HepG2 (cell line): ENCODE measurements at regions not wholly inside any gene's neighbourhood (a gene's known extent, or its start where the extent isn't known, plus 50 kb on each side); places are given as distances from the start of the nearest gene placed in this dataset.

ENCODE experiments used
- EED ChIP-seq: sonication (generic); formaldehyde crosslinking; IDR thresholded peaks from 2 replicates; pipeline ENCODE4 v1.5.0; 2020; ENCODE audit warnings: mild to moderate bottlenecking, missing genetic modification reagents
- GATAD1 ChIP-seq: IDR thresholded peaks from 2 replicates; pipeline ENCODE4 v1.6.1; 2016; ENCODE audit warnings: missing genetic modification reagents, missing compliant biosample characterization
- HBP1 ChIP-seq: IDR thresholded peaks from 2 replicates; pipeline ENCODE4 v1.6.1; 2016; ENCODE audit warnings: low read depth, control low read depth
- HNRNPL ChIP-seq: fragments of 200-400 bp; formaldehyde crosslinking; IDR thresholded peaks from 2 replicates; pipeline ENCODE4 v1.6.1; 2017; ENCODE audit warnings: mild to moderate bottlenecking, low read depth, low read length
- JUNB ChIP-seq: sonication (generic); formaldehyde crosslinking; IDR thresholded peaks from 2 replicates; pipeline ENCODE4 v1.8.0; 2022; ENCODE audit warnings: missing genetic modification reagents, mild to moderate bottlenecking, borderline replicate concordance
- MXI1 ChIP-seq: IDR thresholded peaks from 3 replicates; pipeline ENCODE4 v1.6.1; 2012; ENCODE audit warnings: low read depth, low read length, inconsistent platforms, borderline replicate concordance
- PRMT3 ChIP-seq: sonication (generic); formaldehyde crosslinking; IDR thresholded peaks from 2 replicates; pipeline ENCODE4 v1.8.1; 2022; ENCODE audit warnings: low read depth, mild to moderate bottlenecking, moderate library complexity, missing genetic modification reagents, borderline replicate concordance
- PRPF4 ChIP-seq: fragments of 200-400 bp; formaldehyde crosslinking; IDR thresholded peaks from 2 replicates; pipeline ENCODE4 v1.6.1; 2016; ENCODE audit warnings: low read length, low read depth; ENCODE audit not compliant: poor library complexity, severe bottlenecking
- RBM22 ChIP-seq: fragments of 200-400 bp; formaldehyde crosslinking; optimal IDR thresholded peaks from 2 replicates; pipeline ENCODE3; 2017; ENCODE audit warnings: mild to moderate bottlenecking, low read length, moderate library complexity
- REPIN1 ChIP-seq: sonication (generic); formaldehyde crosslinking; IDR thresholded peaks from 2 replicates; pipeline ENCODE4 v1.8.0; 2022; ENCODE audit warnings: missing genetic modification reagents, low read depth, mild to moderate bottlenecking, borderline replicate concordance
- SATB2 ChIP-seq: sonication (generic); formaldehyde crosslinking; IDR thresholded peaks from 2 replicates; pipeline ENCODE4 v1.5.0; 2020; ENCODE audit warnings: missing genetic modification reagents
- TSC22D2 ChIP-seq: sonication (generic); formaldehyde crosslinking; IDR thresholded peaks from 2 replicates; pipeline ENCODE4 v1.5.1; 2020; ENCODE audit warnings: missing genetic modification reagents, mild to moderate bottlenecking, borderline replicate concordance
- ZFX ChIP-seq: sonication (generic); formaldehyde crosslinking; IDR thresholded peaks from 2 replicates; pipeline ENCODE4 v1.4.0; 2020; ENCODE audit warnings: mild to moderate bottlenecking, low read depth, missing genetic modification reagents, moderate library complexity
- ZHX2 ChIP-seq, 2 experiments: sonication (generic) in 1 of 2; formaldehyde crosslinking in 1 of 2; IDR thresholded peaks; 2 replicates each; pipeline versions ENCODE4 v1.6.1 to v1.9.0; 2014 to 2022; ENCODE audit warnings: antibody characterized with exemption in 1 of 2, borderline replicate concordance in 1 of 2, inconsistent platforms in 1 of 2, low read depth in 1 of 2, missing genetic modification reagents in 1 of 2
- ZNF12 ChIP-seq: sonication (generic); formaldehyde crosslinking; IDR thresholded peaks from 2 replicates; pipeline ENCODE4 v1.5.0; 2020; ENCODE audit warnings: missing genetic modification reagents
- ZNF263 ChIP-seq: sonication (generic); formaldehyde crosslinking; IDR thresholded peaks from 2 replicates; pipeline ENCODE4 v1.4.0; 2020; ENCODE audit warnings: missing genetic modification reagents
- ZNF567 ChIP-seq: sonication (generic); formaldehyde crosslinking; IDR thresholded peaks from 2 replicates; pipeline ENCODE4 v1.8.1; 2023; ENCODE audit warnings: mild to moderate bottlenecking, missing genetic modification reagents, borderline replicate concordance
- ZNF720 ChIP-seq: sonication (generic); formaldehyde crosslinking; IDR thresholded peaks from 2 replicates; pipeline ENCODE4 v1.4.0; 2020; ENCODE audit warnings: missing genetic modification reagents
- ZNF775 ChIP-seq: sonication (generic); formaldehyde crosslinking; IDR thresholded peaks from 2 replicates; pipeline ENCODE4 v1.4.0; 2020; ENCODE audit warnings: missing genetic modification reagents, mild to moderate bottlenecking, moderate library complexity, borderline replicate concordance
- TF ChIP-seq, protein P1 (sequence below): sonication (generic); formaldehyde crosslinking; IDR thresholded peaks from 2 replicates; pipeline ENCODE4 v1.4.0; 2020; ENCODE audit warnings: mild to moderate bottlenecking, missing genetic modification reagents

DNA sequence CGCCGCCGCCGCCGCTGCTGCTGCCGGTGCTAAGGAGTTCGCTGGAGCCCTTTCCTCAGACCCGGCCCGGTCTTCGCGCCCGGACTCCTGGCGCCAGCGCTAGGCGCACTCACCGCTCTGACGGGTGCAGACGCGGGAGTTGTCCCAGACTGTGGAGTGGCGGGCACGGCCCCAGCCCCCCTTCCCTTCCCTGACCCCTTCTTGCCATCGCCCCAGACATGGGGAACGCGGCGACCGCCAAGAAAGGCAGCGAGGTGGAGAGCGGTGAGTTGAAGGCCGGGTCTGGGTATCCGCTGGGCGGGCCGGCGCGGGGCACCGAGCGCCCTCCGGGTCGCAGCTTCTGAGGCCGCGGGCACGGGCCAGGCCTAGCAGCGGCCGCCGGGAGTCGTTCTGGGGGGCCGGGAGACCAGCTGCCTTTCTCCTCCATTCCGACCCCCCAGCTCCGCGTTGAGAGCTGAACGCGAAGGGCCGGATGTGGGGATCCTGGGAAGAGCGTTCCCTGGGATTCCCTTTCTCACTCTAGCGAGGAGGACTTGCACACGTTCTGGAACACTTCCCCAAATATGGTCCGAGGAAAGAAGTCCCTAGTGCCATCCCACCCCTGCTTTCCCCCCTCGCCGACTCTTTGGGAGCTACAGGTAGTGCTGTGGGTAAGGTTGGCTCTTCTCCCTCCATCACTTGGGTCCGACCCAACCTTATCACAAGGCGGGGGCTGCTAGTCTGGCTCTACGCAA is 65.8 kb upstream of the PRKACB start (continued):
- TF ChIP-seq EED (CRISPR knock-in tag) (0 out of 2 replicates have a peak, but pooled peaks have one; percentile 21), REPIN1 (CRISPR knock-in tag) (no peak), PRPF4 (no peak), ZNF12 (no peak), SATB2 (no peak), PRMT3 (CRISPR knock-in tag) (no peak), ZFX (CRISPR knock-in tag) (peak; percentile 66; the same call in 1 of the 2 replicates), ZNF567 (CRISPR knock-in tag) (no peak), TSC22D2 (CRISPR knock-in tag) (peak; percentile 12; the same call in 1 of the 2 replicates), ZNF263 (CRISPR knock-in tag) (no peak), HNRNPL (no peak), ZNF720 (no peak), GATAD1 (CRISPR knock-in tag) (no peak), HBP1 (CRISPR knock-in tag) (no peak), ZNF775 (CRISPR knock-in tag) (no peak), ZHX2 (IDR thresholded peaks at IDR 0.05; ENCODE audit: low read depth) (no peak), ZHX2 (CRISPR knock-in tag; IDR thresholded peaks at IDR 0.05; ENCODE audit: borderline replicate concordance) (no peak), JUNB (CRISPR knock-in tag) (no peak), MXI1 (no peak), RBM22 (no peak)
- TF ChIP-seq, protein P1, sequence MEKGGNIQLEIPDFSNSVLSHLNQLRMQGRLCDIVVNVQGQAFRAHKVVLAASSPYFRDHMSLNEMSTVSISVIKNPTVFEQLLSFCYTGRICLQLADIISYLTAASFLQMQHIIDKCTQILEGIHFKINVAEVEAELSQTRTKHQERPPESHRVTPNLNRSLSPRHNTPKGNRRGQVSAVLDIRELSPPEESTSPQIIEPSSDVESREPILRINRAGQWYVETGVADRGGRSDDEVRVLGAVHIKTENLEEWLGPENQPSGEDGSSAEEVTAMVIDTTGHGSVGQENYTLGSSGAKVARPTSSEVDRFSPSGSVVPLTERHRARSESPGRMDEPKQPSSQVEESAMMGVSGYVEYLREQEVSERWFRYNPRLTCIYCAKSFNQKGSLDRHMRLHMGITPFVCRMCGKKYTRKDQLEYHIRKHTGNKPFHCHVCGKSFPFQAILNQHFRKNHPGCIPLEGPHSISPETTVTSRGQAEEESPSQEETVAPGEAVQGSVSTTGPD (CRISPR knock-in tag), result no peak
